Heart left ventricle (tissue), 16 donors: ENCODE measurements at regions not wholly inside any gene's neighbourhood (a gene's known extent, or its start where the extent isn't known, plus 50 kb on each side); places are given as distances from the start of the nearest gene placed in this dataset.

ENCODE experiments used
- ATAC-seq, 4 donors: fragments of 200-7000 bp; cut with Tn5 transposase; one replicate each; pipeline ENCODE4 v1.9.1; 2020 to 2022; ENCODE audit warnings: moderate library complexity in 4 of 4, mild to moderate bottlenecking in 3 of 4, moderate number of reproducible peaks in 1 of 4
- DNase-seq, 5 donors: peaks; one replicate each; pipeline ENCODE4 v3.0.0-alpha.2; 2020
- H3K27ac ChIP-seq, 12 donors: fragments of 200-600 bp; sonication (generic) in 4 of 12; one replicate each; pipeline versions ENCODE4 v1.5.0 to v1.8.0; 2016 to 2022; ENCODE audit warnings: mild to moderate bottlenecking in 2 of 12
- H3K27me3 ChIP-seq, 9 donors: fragments of 200-600 bp; sonication (generic) in 2 of 9; one replicate each; pipeline versions ENCODE4 v1.5.1 to v1.8.0; 2016 to 2022; ENCODE audit warnings: mild to moderate bottlenecking in 3 of 9
- H3K36me3 ChIP-seq, 9 donors: fragments of 200-600 bp; sonication (generic) in 2 of 9; one replicate each; pipeline versions ENCODE4 v1.5.0 to v1.8.0; 2018 to 2022; ENCODE audit warnings: mild to moderate bottlenecking in 2 of 9
- H3K4me1 ChIP-seq, 12 donors: fragments of 200-600 bp; sonication (generic) in 4 of 12; one replicate each; pipeline versions ENCODE4 v1.5.0 to v1.8.0; 2016 to 2022; ENCODE audit warnings: mild to moderate bottlenecking in 3 of 12
- H3K4me3 ChIP-seq, 12 donors: fragments of 200-600 bp; sonication (generic) in 4 of 12; one replicate each; pipeline versions ENCODE4 v1.5.0 to v1.8.0; 2017 to 2022; ENCODE audit warnings: mild to moderate bottlenecking in 9 of 12, moderate library complexity in 4 of 12
- H3K9me3 ChIP-seq, 12 donors: fragments of 200-600 bp; sonication (generic) in 4 of 12; one replicate each; pipeline versions ENCODE4 v1.5.0 to v1.8.0; 2016 to 2022; ENCODE audit warnings: mild to moderate bottlenecking in 1 of 12
- CTCF ChIP-seq, 12 donors: fragments of 200-600 bp; sonication (generic) in 4 of 12; IDR thresholded peaks; one replicate each; pipeline versions ENCODE4 v1.5.0 to v1.8.0; 2018 to 2022; ENCODE audit warnings: antibody characterized with exemption in 12 of 12, mild to moderate bottlenecking in 5 of 12
- POLR2A ChIP-seq, 2 donors: fragments of 450-650 bp; IDR thresholded peaks; one replicate each; pipeline ENCODE4 v1.6.1; 2017; ENCODE audit warnings: antibody characterized with exemption in 2 of 2, mild to moderate bottlenecking in 2 of 2, moderate library complexity in 2 of 2
- WGBS, 4 donors: extraction: QIAGEN DNeasy Blood & Tissue Kit in 2 of 4; methylation state at CpG; one replicate each; pipeline versions ENCODE4 v1.1.5 to v1.1.7; 2013 to 2018; 5-methylcytosine and 5-hydroxymethylcytosine counted together
- intact Hi-C, 10 donors: fragments of 100-400 bp; cut with DNase I; formaldehyde crosslinking; loops; one replicate each; pipeline versions ENCODE4 v1.11.1 to v1.14.2; 2022
- donor health status: ischemic (EF 13 %, LVEDD 7.1; RV severe dilation, severe dysfunction).
- donor health status: healthy with polysubstance abuse.
- donor health status: DM: no; HTN: yes; CAD: no.
- donor health status: DM: no; HTN: no; CAD: no.
- donor health status: ischemic (EF 25% LVEDD 6.9; RV normal size, moderate dysfunction).
- donor health status: ischemic (EF 25% LVEDD 5.7; RV mildly dilated, moderate dysfunction).
- donor health status: healthy.
- donor health status: DM: yes; HTN: yes; CAD: no.
- donor health status: ischemic (EF 35%, LVEDD 5.7; RV mildly dilated, moderate dysfunction).
- donor health status: nonischemic (EF 11% LVEDD 7.7; RV severe dilation, severe dysfunction).
- donor health status: DM: yes; HTN: yes; CAD: no.
- donor health status: PGD.
- donor health status: ischemic (EF 29% LVEDD 5.4; RV normal size, mild dysfunction).
- donor health status: nonischemic (EF 23%, LVEDD 6.1; RV moderate dilation, normal function).

DNA sequence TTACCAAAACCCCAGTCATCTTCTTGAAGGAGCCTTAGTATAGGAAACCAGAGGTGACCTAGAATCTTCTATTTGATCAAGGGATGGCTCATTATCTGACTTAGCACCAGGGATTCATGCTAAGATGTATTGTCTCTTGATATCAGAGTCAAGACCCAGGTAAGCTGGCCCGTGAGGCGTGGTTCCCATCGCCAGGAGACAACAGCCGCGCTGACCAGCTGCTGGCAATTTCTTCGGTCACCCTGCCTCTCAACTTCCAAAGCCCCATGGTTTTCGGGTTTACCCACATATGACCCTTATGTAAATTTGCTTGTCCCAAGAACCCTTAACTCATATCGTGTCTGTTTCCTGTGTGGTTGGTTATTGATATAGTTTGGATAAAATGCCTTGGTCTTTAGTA lies 77.7 kb upstream of the VSTM2B start:
- 81 to 90% (median 86%) methylated on average over 8 of the region's 8 CpGs for WGBS, 4 donors
- intact Hi-C loops, result no loop called here
- no peak overlapping the region for H3K4me3 ChIP-seq
- ATAC-seq, result no peak
- H3K9me3 ChIP-seq, result no peaks in the 10 kb centered on the region
- H3K4me1 ChIP-seq, result no peaks in the 10 kb centered on the region
- H3K36me3 ChIP-seq, result no peaks in the 10 kb centered on the region
- H3K27me3 ChIP-seq, result peaks cover 0 to 18% (median 0%) of the 10 kb centered on the region in 9 donors
- H3K27ac ChIP-seq, result no peak overlapping the region
- TF ChIP-seq CTCF (IDR thresholded peaks at IDR 0.05) (no peak), POLR2A (IDR thresholded peaks at IDR 0.05) (no peak)
- DNase-seq, result no peak

- TF ChIP-seq CTCF (IDR thresholded peaks at IDR 0.05) (no peak), POLR2A (IDR thresholded peaks at IDR 0.05) (no peak)
- no peaks in the 10 kb centered on the region for H3K4me1 ChIP-seq
- intact Hi-C loops, result no loop called here
- DNase-seq, result no peak
- no peaks in the 10 kb centered on the region for H3K36me3 ChIP-seq
- H3K27ac ChIP-seq, result no peak overlapping the region
- ATAC-seq, result no peak
- no peaks in the 10 kb centered on the region for H3K9me3 ChIP-seq
- 78 to 85% (median 81%) methylated on average over 3 to 5 of the region's 5 CpGs for WGBS, 4 donors
- H3K4me3 ChIP-seq, result no peak overlapping the region
- H3K27me3 ChIP-seq, result peaks cover 0 to 18% (median 0%) of the 10 kb centered on the region in 9 donors
These were observed 76.4 kb upstream of the VSTM2B start for GRCh38 chr19:29449371-29449770.

GRCh38 chr19:29450306-29450705 lies 75.5 kb upstream of the VSTM2B start:
- H3K27ac ChIP-seq, result no peak overlapping the region
- no peaks in the 10 kb centered on the region for H3K4me1 ChIP-seq
- ATAC-seq (no peak), DNase-seq (no peak)
- no peaks in the 10 kb centered on the region for H3K36me3 ChIP-seq
- intact Hi-C loops, result no loop called here
- no peaks in the 10 kb centered on the region for H3K9me3 ChIP-seq
- 64 to 71% (median 69%) methylated on average over 3 to 4 of the region's 4 CpGs for WGBS, 4 donors
- no peak overlapping the region for H3K4me3 ChIP-seq
- no peak for TF ChIP-seq POLR2A (IDR thresholded peaks at IDR 0.05)
- TF ChIP-seq CTCF (IDR thresholded peaks at IDR 0.05), result no peak
- peaks cover 0 to 8% (median 0%) of the 10 kb centered on the region in 9 donors for H3K27me3 ChIP-seq

DNA sequence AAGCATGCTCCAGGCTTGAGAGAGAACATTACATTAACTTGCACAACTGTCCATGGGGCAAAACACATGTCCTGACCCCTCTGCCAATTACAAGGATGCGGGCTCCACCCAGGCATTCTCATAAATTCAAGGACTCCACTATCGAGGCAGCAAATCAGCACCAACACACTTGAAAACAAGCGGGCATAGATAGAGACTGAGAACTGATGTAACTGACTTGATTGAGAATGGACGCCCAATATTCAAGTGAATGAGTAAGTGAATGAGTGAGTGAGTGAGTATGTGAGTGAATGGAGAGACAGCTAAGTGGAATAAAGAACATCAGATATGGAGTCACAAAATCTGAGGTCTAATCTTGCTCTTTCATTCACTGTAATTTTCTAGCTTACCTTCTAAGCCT lies 75.0 kb upstream of the VSTM2B start:
- H3K27ac ChIP-seq, result no peak overlapping the region
- H3K9me3 ChIP-seq, result no peaks in the 10 kb centered on the region
- TF ChIP-seq POLR2A (IDR thresholded peaks at IDR 0.05), result no peak
- no peak for TF ChIP-seq CTCF (IDR thresholded peaks at IDR 0.05)
- peaks cover 0 to 8% (median 0%) of the 10 kb centered on the region in 9 donors for H3K27me3 ChIP-seq
- WGBS, 4 donors, result 80 to 85% (median 82%) methylated on average over 4 of the region's 4 CpGs
- H3K4me1 ChIP-seq, result no peaks in the 10 kb centered on the region
- intact Hi-C loops, result no loop called here
- ATAC-seq (no peak), DNase-seq (no peak)
- H3K36me3 ChIP-seq, result no peaks in the 10 kb centered on the region
- no peak overlapping the region for H3K4me3 ChIP-seq
